ENCODE measurements at regions not wholly inside any gene's neighbourhood (a gene's known extent, or its start where the extent isn't known, plus 50 kb on each side); places are given as distances from the start of the nearest gene placed in this dataset.

GRCh38 chr14:37894463-37894862, 299.0 kb downstream of the TTC6 start:
- intact Hi-C loops (cut with micrococcal nuclease; ENCODE audit: unreplicated experiment) = no loop called here
- CTCF ChIA-PET = interaction anchor here (0.6 kb wide), 1 partner anchor 9 kb away, joined by 3 read pairs; no protein-coding TSS in a partner anchor
- H3K9me3 Mint-ChIP-seq (ENCODE audit: low read depth, unreplicated experiment) = peaks cover 3% of the 10 kb centered on the region
- no peaks in the 10 kb centered on the region for H3K4me1 Mint-ChIP-seq (ENCODE audit: low read depth, unreplicated experiment)
- H3K4me3 Mint-ChIP-seq (ENCODE audit: low read depth, unreplicated experiment) = no peak overlapping the region
- DNase-seq = no peak
- no peak overlapping the region for H3K27ac Mint-ChIP-seq (ENCODE audit: unreplicated experiment)
- no peak for TF ChIP-seq CTCF (IDR thresholded peaks at IDR 0.05; ENCODE audit: unreplicated experiment)
- no TSS peak for BruUV-seq (replicated peaks)
- H3K36me3 Mint-ChIP-seq (ENCODE audit: insufficient read depth, unreplicated experiment) = no peaks in the 10 kb centered on the region
- no peaks in the 10 kb centered on the region for H3K27me3 Mint-ChIP-seq (ENCODE audit: unreplicated experiment)

- CTCF ChIA-PET = no interaction called here
- DNase-seq = no peak
- H3K4me3 Mint-ChIP-seq (ENCODE audit: low read depth, unreplicated experiment) = no peak overlapping the region
- BruUV-seq (replicated peaks) = no TSS peak
- peaks cover 5% of the 10 kb centered on the region for H3K4me1 Mint-ChIP-seq (ENCODE audit: low read depth, unreplicated experiment)
- no peaks in the 10 kb centered on the region for H3K36me3 Mint-ChIP-seq (ENCODE audit: insufficient read depth, unreplicated experiment)
- H3K27ac Mint-ChIP-seq (ENCODE audit: unreplicated experiment) = no peak overlapping the region
- H3K27me3 Mint-ChIP-seq (ENCODE audit: unreplicated experiment) = peaks cover 15% of the 10 kb centered on the region
- H3K9me3 Mint-ChIP-seq (ENCODE audit: low read depth, unreplicated experiment) = no peaks in the 10 kb centered on the region
- TF ChIP-seq CTCF (IDR thresholded peaks at IDR 0.05; ENCODE audit: unreplicated experiment) = no peak
- intact Hi-C loops (cut with micrococcal nuclease; ENCODE audit: unreplicated experiment) = no loop called here
Observed at GRCh38 chr14:37899365-37899764, 303.9 kb downstream of the TTC6 start.

- DNase-seq = no peak
- no peak for TF ChIP-seq CTCF (IDR thresholded peaks at IDR 0.05; ENCODE audit: unreplicated experiment)
- no peak overlapping the region for H3K27ac Mint-ChIP-seq (ENCODE audit: unreplicated experiment)
- H3K4me1 Mint-ChIP-seq (ENCODE audit: low read depth, unreplicated experiment) = peaks cover 5% of the 10 kb centered on the region
- BruUV-seq (replicated peaks) = no TSS peak
- CTCF ChIA-PET = no interaction called here
- no peak overlapping the region for H3K4me3 Mint-ChIP-seq (ENCODE audit: low read depth, unreplicated experiment)
- intact Hi-C loops (cut with micrococcal nuclease; ENCODE audit: unreplicated experiment) = loop anchor here (5.0 to 10.0 kb wide), 2 partner anchors 707 to 964 kb away; no protein-coding TSS in a partner anchor
- no peaks in the 10 kb centered on the region for H3K9me3 Mint-ChIP-seq (ENCODE audit: low read depth, unreplicated experiment)
- no peaks in the 10 kb centered on the region for H3K36me3 Mint-ChIP-seq (ENCODE audit: insufficient read depth, unreplicated experiment)
- H3K27me3 Mint-ChIP-seq (ENCODE audit: unreplicated experiment) = peaks cover 15% of the 10 kb centered on the region
Observed at GRCh38 chr14:37900561-37900960, 305.1 kb downstream of the TTC6 start.

- peaks cover 5% of the 10 kb centered on the region for H3K4me1 Mint-ChIP-seq (ENCODE audit: low read depth, unreplicated experiment)
- no peak for DNase-seq
- intact Hi-C loops (cut with micrococcal nuclease; ENCODE audit: unreplicated experiment) = loop anchor here (5.0 to 10.0 kb wide), 2 partner anchors 705 to 963 kb away; no protein-coding TSS in a partner anchor
- H3K36me3 Mint-ChIP-seq (ENCODE audit: insufficient read depth, unreplicated experiment) = no peaks in the 10 kb centered on the region
- no peak overlapping the region for H3K4me3 Mint-ChIP-seq (ENCODE audit: low read depth, unreplicated experiment)
- H3K27me3 Mint-ChIP-seq (ENCODE audit: unreplicated experiment) = peaks cover 15% of the 10 kb centered on the region
- CTCF ChIA-PET = interaction anchor here (1.0 kb wide), 1 partner anchor 84 kb away, joined by 3 read pairs; no protein-coding TSS in a partner anchor
- no peak for TF ChIP-seq CTCF (IDR thresholded peaks at IDR 0.05; ENCODE audit: unreplicated experiment)
- BruUV-seq (replicated peaks) = no TSS peak
- H3K27ac Mint-ChIP-seq (ENCODE audit: unreplicated experiment) = no peak overlapping the region
- no peaks in the 10 kb centered on the region for H3K9me3 Mint-ChIP-seq (ENCODE audit: low read depth, unreplicated experiment)
Observed at GRCh38 chr14:37901978-37902377, 305.7 kb upstream of the SSTR1 start.

Measured in Calu3 (cell line).